ENCODE measurements at regions not wholly inside any gene's neighbourhood (a gene's known extent, or its start where the extent isn't known, plus 50 kb on each side); places are given as distances from the start of the nearest gene placed in this dataset.

DNA sequence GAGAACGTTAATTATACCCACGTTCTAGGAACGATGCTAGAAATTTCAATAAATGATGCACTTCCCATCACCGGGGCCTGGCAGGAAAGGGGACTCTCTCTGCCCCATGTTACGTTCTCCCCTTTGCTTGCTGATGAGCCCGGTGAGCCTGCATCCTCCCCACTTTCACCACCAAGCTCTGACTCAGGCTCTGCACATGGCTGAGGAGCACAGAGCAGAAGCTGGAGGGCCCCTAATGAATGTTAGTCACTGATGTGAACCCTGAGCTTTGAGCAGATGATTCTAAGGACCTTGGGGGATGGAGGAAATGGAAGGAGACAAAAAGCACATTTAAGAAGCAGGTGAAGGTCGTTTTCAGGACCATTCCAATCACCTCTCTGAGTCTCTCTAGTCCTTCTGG is 468.2 kb upstream of the ARID1B start:
- ATAC-seq = no peak
- TF ChIP-seq RARB (CRISPR knock-in tag; IDR thresholded peaks at IDR 0.05) = no peak
- TF ChIP-seq, protein P1, sequence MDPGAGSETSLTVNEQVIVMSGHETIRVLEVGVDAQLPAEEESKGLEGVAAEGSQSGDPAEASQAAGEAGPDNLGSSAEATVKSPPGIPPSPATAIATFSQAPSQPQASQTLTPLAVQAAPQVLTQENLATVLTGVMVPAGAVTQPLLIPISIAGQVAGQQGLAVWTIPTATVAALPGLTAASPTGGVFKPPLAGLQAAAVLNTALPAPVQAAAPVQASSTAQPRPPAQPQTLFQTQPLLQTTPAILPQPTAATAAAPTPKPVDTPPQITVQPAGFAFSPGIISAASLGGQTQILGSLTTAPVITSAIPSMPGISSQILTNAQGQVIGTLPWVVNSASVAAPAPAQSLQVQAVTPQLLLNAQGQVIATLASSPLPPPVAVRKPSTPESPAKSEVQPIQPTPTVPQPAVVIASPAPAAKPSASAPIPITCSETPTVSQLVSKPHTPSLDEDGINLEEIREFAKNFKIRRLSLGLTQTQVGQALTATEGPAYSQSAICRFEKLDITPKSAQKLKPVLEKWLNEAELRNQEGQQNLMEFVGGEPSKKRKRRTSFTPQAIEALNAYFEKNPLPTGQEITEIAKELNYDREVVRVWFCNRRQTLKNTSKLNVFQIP (CRISPR knock-in tag; IDR thresholded peaks at IDR 0.05; ENCODE audit: borderline replicate concordance, low read depth) = no peak

DNA sequence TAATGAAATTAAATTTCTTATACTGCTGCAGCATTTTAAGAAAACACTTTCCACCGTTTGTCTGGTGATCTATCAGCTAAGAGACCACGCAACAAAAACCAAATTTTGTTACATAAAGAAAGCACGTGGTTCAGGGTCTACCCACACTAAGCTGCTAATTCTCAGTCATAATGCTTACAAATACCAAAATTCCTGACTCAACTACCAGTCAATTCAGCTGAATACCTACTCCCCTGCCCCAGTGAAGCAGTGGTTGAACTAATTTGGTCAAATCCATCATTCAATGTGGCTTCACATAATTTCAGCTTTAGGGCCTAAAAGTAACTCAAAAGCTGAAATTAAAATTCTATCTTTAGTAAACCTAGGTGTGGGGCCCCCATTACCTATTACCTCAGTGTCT is 468.6 kb upstream of the ARID1B start:
- no peak for ATAC-seq

DNA sequence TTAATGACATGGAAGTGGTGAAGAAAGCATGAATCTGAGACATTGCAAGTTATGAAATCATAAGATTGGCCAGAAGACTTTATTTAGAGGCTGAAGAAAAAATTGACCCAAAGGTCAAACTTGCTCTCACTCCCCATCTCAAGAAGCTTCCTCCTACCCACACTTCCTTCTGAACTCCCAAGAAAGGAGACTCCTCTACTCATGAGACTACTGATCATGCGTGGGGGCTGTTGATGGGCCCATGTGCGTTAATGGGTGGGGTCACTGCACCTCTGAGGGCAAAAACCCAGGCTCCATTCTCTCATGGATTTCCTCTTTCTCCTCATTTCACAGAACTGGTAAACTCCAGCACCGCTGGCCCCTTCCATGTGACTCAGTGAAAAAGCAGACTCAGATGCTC is 470.6 kb upstream of the ARID1B start:
- no peak for TF ChIP-seq SNAI2 (CRISPR knock-in tag; IDR thresholded peaks at IDR 0.05)
- TF ChIP-seq, protein P2, sequence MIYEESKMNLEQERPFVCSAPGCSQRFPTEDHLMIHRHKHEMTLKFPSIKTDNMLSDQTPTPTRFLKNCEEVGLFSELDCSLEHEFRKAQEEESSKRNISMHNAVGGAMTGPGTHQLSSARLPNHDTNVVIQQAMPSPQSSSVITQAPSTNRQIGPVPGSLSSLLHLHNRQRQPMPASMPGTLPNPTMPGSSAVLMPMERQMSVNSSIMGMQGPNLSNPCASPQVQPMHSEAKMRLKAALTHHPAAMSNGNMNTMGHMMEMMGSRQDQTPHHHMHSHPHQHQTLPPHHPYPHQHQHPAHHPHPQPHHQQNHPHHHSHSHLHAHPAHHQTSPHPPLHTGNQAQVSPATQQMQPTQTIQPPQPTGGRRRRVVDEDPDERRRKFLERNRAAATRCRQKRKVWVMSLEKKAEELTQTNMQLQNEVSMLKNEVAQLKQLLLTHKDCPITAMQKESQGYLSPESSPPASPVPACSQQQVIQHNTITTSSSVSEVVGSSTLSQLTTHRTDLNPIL (CRISPR knock-in tag; IDR thresholded peaks at IDR 0.05; ENCODE audit: low read depth) = no peak
- TF ChIP-seq ZFP3 (CRISPR knock-in tag; IDR thresholded peaks at IDR 0.05) = no peak
- TF ChIP-seq ISL1 (CRISPR knock-in tag; IDR thresholded peaks at IDR 0.05) = no peak
- TF ChIP-seq GLIS3 (CRISPR knock-in tag; IDR thresholded peaks at IDR 0.05) = no peak
- no peak for TF ChIP-seq OSR1 (CRISPR knock-in tag; IDR thresholded peaks at IDR 0.05)
- TF ChIP-seq ZFP30 (CRISPR knock-in tag; IDR thresholded peaks at IDR 0.05) = no peak
- TF ChIP-seq TCF4 (CRISPR knock-in tag; IDR thresholded peaks at IDR 0.05; ENCODE audit: borderline replicate concordance) = no peak
- no peak for TF ChIP-seq TOX (CRISPR knock-in tag; IDR thresholded peaks at IDR 0.05; ENCODE audit: borderline replicate concordance)
- TF ChIP-seq, protein P3, sequence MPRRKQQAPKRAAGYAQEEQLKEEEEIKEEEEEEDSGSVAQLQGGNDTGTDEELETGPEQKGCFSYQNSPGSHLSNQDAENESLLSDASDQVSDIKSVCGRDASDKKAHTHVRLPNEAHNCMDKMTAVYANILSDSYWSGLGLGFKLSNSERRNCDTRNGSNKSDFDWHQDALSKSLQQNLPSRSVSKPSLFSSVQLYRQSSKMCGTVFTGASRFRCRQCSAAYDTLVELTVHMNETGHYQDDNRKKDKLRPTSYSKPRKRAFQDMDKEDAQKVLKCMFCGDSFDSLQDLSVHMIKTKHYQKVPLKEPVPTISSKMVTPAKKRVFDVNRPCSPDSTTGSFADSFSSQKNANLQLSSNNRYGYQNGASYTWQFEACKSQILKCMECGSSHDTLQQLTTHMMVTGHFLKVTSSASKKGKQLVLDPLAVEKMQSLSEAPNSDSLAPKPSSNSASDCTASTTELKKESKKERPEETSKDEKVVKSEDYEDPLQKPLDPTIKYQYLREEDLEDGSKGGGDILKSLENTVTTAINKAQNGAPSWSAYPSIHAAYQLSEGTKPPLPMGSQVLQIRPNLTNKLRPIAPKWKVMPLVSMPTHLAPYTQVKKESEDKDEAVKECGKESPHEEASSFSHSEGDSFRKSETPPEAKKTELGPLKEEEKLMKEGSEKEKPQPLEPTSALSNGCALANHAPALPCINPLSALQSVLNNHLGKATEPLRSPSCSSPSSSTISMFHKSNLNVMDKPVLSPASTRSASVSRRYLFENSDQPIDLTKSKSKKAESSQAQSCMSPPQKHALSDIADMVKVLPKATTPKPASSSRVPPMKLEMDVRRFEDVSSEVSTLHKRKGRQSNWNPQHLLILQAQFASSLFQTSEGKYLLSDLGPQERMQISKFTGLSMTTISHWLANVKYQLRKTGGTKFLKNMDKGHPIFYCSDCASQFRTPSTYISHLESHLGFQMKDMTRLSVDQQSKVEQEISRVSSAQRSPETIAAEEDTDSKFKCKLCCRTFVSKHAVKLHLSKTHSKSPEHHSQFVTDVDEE (CRISPR knock-in tag; IDR thresholded peaks at IDR 0.05) = no peak
- TF ChIP-seq, protein P4, sequence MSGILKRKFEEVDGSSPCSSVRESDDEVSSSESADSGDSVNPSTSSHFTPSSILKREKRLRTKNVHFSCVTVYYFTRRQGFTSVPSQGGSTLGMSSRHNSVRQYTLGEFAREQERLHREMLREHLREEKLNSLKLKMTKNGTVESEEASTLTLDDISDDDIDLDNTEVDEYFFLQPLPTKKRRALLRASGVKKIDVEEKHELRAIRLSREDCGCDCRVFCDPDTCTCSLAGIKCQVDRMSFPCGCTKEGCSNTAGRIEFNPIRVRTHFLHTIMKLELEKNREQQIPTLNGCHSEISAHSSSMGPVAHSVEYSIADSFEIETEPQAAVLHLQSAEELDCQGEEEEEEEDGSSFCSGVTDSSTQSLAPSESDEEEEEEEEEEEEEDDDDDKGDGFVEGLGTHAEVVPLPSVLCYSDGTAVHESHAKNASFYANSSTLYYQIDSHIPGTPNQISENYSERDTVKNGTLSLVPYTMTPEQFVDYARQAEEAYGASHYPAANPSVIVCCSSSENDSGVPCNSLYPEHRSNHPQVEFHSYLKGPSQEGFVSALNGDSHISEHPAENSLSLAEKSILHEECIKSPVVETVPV (CRISPR knock-in tag; IDR thresholded peaks at IDR 0.05) = no peak
- no peak for TF ChIP-seq RARB (CRISPR knock-in tag; IDR thresholded peaks at IDR 0.05)
- TF ChIP-seq, protein P1 (CRISPR knock-in tag; IDR thresholded peaks at IDR 0.05; ENCODE audit: borderline replicate concordance, low read depth) = no peak
- no peak for TF ChIP-seq ZC3H10 (CRISPR knock-in tag; IDR thresholded peaks at IDR 0.05)
- TF ChIP-seq ARNTL (CRISPR knock-in tag; IDR thresholded peaks at IDR 0.05; ENCODE audit: borderline replicate concordance, low read depth) = no peak
- TF ChIP-seq ZNF8 (CRISPR knock-in tag; IDR thresholded peaks at IDR 0.05) = no peak
- TF ChIP-seq PPARA (CRISPR knock-in tag; IDR thresholded peaks at IDR 0.05; ENCODE audit: borderline replicate concordance) = no peak
- no peak for TF ChIP-seq ZNF70 (CRISPR knock-in tag; IDR thresholded peaks at IDR 0.05)
- no peak for TF ChIP-seq ZNF565 (CRISPR knock-in tag; conservative IDR thresholded peaks at IDR 0.05; ENCODE audit: low read depth)
- ATAC-seq = no peak

More for the DNA sequence above, 468.6 kb upstream of the ARID1B start:
- TF ChIP-seq, protein P1 (CRISPR knock-in tag; IDR thresholded peaks at IDR 0.05; ENCODE audit: borderline replicate concordance, low read depth) = no peak
